ENCODE measurements at regions not wholly inside any gene's neighbourhood (a gene's known extent, or its start where the extent isn't known, plus 50 kb on each side); places are given as distances from the start of the nearest gene placed in this dataset.

GRCh38 chr10:111158595-111158994 is 81.8 kb downstream of the ADRA2A start:
- H3K9me3 ChIP-seq (ENCODE audit: control insufficient read depth, low read depth, low read length): no peaks in the 10 kb centered on the region
- TF ChIP-seq CTCF (conservative IDR thresholded peaks at IDR 0.05): no peak
- Mint-ChIP-seq H3K36me3 (ENCODE audit: insufficient read depth in 1 of 3, low read depth in 3 of 3) (no peaks in the 10 kb centered on the region; a peak in 1 of 7 replicates), H3K4me3 (no peak overlapping the region), H3K9me3 (peaks cover 0 to 5% of the 10 kb centered on the region in 2 experiments; a peak in 1 of 5 replicates), H3K27ac (no peak overlapping the region), H3K27me3 (ENCODE audit: low read depth) (no peaks in the 10 kb centered on the region; the same call in none of the 2 replicates), H3K4me1 (no peaks in the 10 kb centered on the region; a peak in 2 of 4 replicates)
- DNase-seq: no peak
- no peaks in the 10 kb centered on the region for H4K20me1 ChIP-seq (ENCODE audit: control insufficient read depth, insufficient read depth, insufficient read length)
- no peak overlapping the region for H2BK5ac ChIP-seq (ENCODE audit: insufficient read length, low read length)
- no CpG with 5 or more reads among the region's 3 CpGs for WGBS (ENCODE audit: extremely low coverage, insufficient read length, low lambda C conversion rate)
- H2BK20ac ChIP-seq (ENCODE audit: low read depth, low read length, poor library complexity, severe bottlenecking): no peak overlapping the region
- H3K27me3 ChIP-seq (ENCODE audit: insufficient read depth, low read length): no peaks in the 10 kb centered on the region
- no peaks in the 10 kb centered on the region for H3K23me2 ChIP-seq (ENCODE audit: insufficient read length, low read depth, low read length, poor library complexity, severe bottlenecking)
- H3K14ac ChIP-seq (ENCODE audit: insufficient read depth, low read length): no peak overlapping the region
- no peak overlapping the region for H3K56ac ChIP-seq (ENCODE audit: insufficient read length, low read depth, low read length)
- no peak overlapping the region for H2BK120ac ChIP-seq (ENCODE audit: low read depth, low read length, poor library complexity, severe bottlenecking)
- no peak overlapping the region for H2AK5ac ChIP-seq (ENCODE audit: insufficient read length, low read length)
- H3T11ph ChIP-seq (ENCODE audit: low read length): no peak overlapping the region
- no peak overlapping the region for H4K91ac ChIP-seq (ENCODE audit: insufficient read length, low read depth, low read length)
- H3K9ac ChIP-seq (ENCODE audit: extremely low read depth, insufficient read length, low read length): no peak overlapping the region
- H3K79me2 ChIP-seq (ENCODE audit: insufficient read depth, low read length): no peaks in the 10 kb centered on the region
- no peak overlapping the region for H2BK15ac ChIP-seq (ENCODE audit: low read depth, low read length)
- H3K18ac ChIP-seq (ENCODE audit: insufficient read length, low read depth, low read length): no peak overlapping the region
- H3K79me1 ChIP-seq (ENCODE audit: insufficient read depth, low read depth, low read length, poor library complexity, severe bottlenecking): no peaks in the 10 kb centered on the region
- H3K4me2 ChIP-seq (ENCODE audit: insufficient read depth, insufficient read length, low read length): no peak overlapping the region
- H2AFZ ChIP-seq (ENCODE audit: low read length): no peak overlapping the region
- no peak overlapping the region for H3K4ac ChIP-seq (ENCODE audit: low read depth, low read length)
- H3K27ac ChIP-seq (ENCODE audit: insufficient read length, low read depth, low read length): no peak overlapping the region
- no peak overlapping the region for H4K8ac ChIP-seq (replicated peaks; ENCODE audit: insufficient read length, low read depth, low read length)
- no peak overlapping the region for H3K23ac ChIP-seq (ENCODE audit: insufficient read length, low read depth, low read length)
- no peak overlapping the region for H4K5ac ChIP-seq (ENCODE audit: insufficient read length, low read depth, low read length)
- no peak overlapping the region for H2BK12ac ChIP-seq (ENCODE audit: insufficient read length, low read depth, low read length)
- no peaks in the 10 kb centered on the region for H3K4me1 ChIP-seq (ENCODE audit: insufficient read depth, low read length)
